ENCODE measurements at regions not wholly inside any gene's neighbourhood (a gene's known extent, or its start where the extent isn't known, plus 50 kb on each side); places are given as distances from the start of the nearest gene placed in this dataset.

GRCh38 chr2:215862351-215862771 is 151.0 kb downstream of the MREG start:
- TF ChIP-seq ZFP36 (IDR thresholded peaks at IDR 0.05; ENCODE audit: borderline replicate concordance, low read depth, low read length, partially characterized antibody) (no peak), TERF1 (CRISPR knock-in tag; IDR thresholded peaks at IDR 0.05) (no peak), ZBTB21 (CRISPR knock-in tag; IDR thresholded peaks at IDR 0.05) (no peak), ATF7 (IDR thresholded peaks at IDR 0.05) (no peak), ATF7 (CRISPR knock-in tag; IDR thresholded peaks at IDR 0.05) (no peak), TAF15 (IDR thresholded peaks at IDR 0.05; ENCODE audit: low read depth, low read length, poor library complexity, severe bottlenecking) (no peak), ZBTB2 (CRISPR knock-in tag; IDR thresholded peaks at IDR 0.05; ENCODE audit: low read depth) (no peak)

Data from HepG2 (cell line).